ENCODE measurements at regions not wholly inside any gene's neighbourhood (a gene's known extent, or its start where the extent isn't known, plus 50 kb on each side); places are given as distances from the start of the nearest gene placed in this dataset.

GRCh38 chr16:63069047-63069446 is 1032.8 kb upstream of the CDH8 start:
- Mint-ChIP-seq H3K27me3 (no peaks in the 10 kb centered on the region), H3K4me3 (no peak overlapping the region), H3K9me3 (peaks cover 7% of the 10 kb centered on the region), H3K4me1 (no peaks in the 10 kb centered on the region), H3K36me3 (no peaks in the 10 kb centered on the region), H3K27ac (no peak overlapping the region)
- ATAC-seq (ENCODE audit: low read depth) (no peak), DNase-seq (no peak)
- POLR2A ChIA-PET: no interaction called here

GRCh38 chr16:63067141-63067540 is 1030.9 kb upstream of the CDH8 start:
- no peak for ATAC-seq (ENCODE audit: low read depth)
- H3K36me3 Mint-ChIP-seq: no peaks in the 10 kb centered on the region
- no peak overlapping the region for H3K4me3 Mint-ChIP-seq
- H3K27ac Mint-ChIP-seq: no peak overlapping the region
- H3K4me1 Mint-ChIP-seq: no peaks in the 10 kb centered on the region
- DNase-seq: no peak
- peaks cover 6% of the 10 kb centered on the region for H3K9me3 Mint-ChIP-seq
- no peaks in the 10 kb centered on the region for H3K27me3 Mint-ChIP-seq
- POLR2A ChIA-PET: no interaction called here

GRCh38 chr16:63066552-63066951 is 1030.3 kb upstream of the CDH8 start:
- POLR2A ChIA-PET: no interaction called here
- H3K9me3 Mint-ChIP-seq: peaks cover 6% of the 10 kb centered on the region
- no peaks in the 10 kb centered on the region for H3K4me1 Mint-ChIP-seq
- no peaks in the 10 kb centered on the region for H3K36me3 Mint-ChIP-seq
- H3K27me3 Mint-ChIP-seq: no peaks in the 10 kb centered on the region
- no peak for DNase-seq
- H3K27ac Mint-ChIP-seq: no peak overlapping the region
- H3K4me3 Mint-ChIP-seq: no peak overlapping the region
- no peak for ATAC-seq (ENCODE audit: low read depth)

DNA sequence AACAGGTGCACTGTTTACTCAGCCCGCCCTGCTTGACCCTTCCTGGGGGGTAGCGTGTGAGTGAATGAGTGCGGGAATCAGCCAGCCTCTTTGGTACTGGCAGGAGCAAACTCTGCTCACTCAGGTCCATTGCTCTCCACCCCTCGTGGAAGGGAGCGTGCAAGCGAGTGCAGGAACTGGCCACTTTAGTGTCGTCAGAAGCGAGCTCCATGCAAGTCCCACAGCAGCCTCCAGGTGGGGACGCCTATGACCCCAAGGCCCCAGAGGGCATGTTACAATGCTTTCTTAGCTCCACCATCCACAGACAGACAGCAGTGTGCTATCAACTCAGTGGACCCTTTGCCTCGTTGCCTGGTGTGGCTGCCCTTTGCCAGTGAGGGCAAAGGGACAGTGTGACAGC is 1025.1 kb upstream of the CDH8 start:
- ATAC-seq (ENCODE audit: low read depth) (no peak), DNase-seq (no peak)
- peaks cover 4% of the 10 kb centered on the region for H3K9me3 Mint-ChIP-seq
- no peak overlapping the region for H3K4me3 Mint-ChIP-seq
- H3K27me3 Mint-ChIP-seq: no peaks in the 10 kb centered on the region
- no peak overlapping the region for H3K27ac Mint-ChIP-seq
- H3K4me1 Mint-ChIP-seq: no peaks in the 10 kb centered on the region
- H3K36me3 Mint-ChIP-seq: no peaks in the 10 kb centered on the region
- POLR2A ChIA-PET: no interaction called here

GRCh38 chr16:63059676-63060075 is 1023.4 kb upstream of the CDH8 start:
- Mint-ChIP-seq H3K36me3 (no peaks in the 10 kb centered on the region), H3K4me1 (no peaks in the 10 kb centered on the region), H3K27me3 (no peaks in the 10 kb centered on the region), H3K9me3 (peaks cover 4% of the 10 kb centered on the region), H3K4me3 (no peak overlapping the region), H3K27ac (no peak overlapping the region)
- ATAC-seq (ENCODE audit: low read depth): no peak
- POLR2A ChIA-PET: no interaction called here
- DNase-seq: no peak

DNA sequence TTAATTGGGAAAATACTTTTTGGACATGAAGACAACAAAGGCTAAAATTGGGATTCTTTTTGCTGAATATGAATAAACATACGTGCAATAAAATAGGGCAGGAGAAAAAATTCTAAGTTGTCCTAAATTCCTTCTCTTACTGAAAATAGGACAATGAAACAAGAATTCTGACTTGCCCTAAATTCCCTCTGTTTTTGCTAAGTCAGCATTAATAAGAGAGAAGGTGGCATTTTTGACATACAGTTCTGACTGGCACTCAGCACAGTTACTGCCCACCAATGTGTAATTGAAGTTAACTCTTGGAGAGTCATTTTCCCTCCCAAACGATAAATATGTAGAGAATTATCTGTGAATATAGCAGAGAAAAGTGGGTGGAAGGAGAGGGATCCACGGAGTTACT is 1021.1 kb upstream of the CDH8 start:
- POLR2A ChIA-PET: no interaction called here
- DNase-seq: no peak
- no peaks in the 10 kb centered on the region for H3K4me1 Mint-ChIP-seq
- no peaks in the 10 kb centered on the region for H3K27me3 Mint-ChIP-seq
- H3K4me3 Mint-ChIP-seq: no peak overlapping the region
- no peaks in the 10 kb centered on the region for H3K36me3 Mint-ChIP-seq
- H3K27ac Mint-ChIP-seq: no peak overlapping the region
- H3K9me3 Mint-ChIP-seq: peaks cover 6% of the 10 kb centered on the region
- no peak for ATAC-seq (ENCODE audit: low read depth)

- H3K27ac Mint-ChIP-seq: no peak overlapping the region
- H3K27me3 Mint-ChIP-seq: no peaks in the 10 kb centered on the region
- POLR2A ChIA-PET: no interaction called here
- ATAC-seq (ENCODE audit: low read depth): no peak
- DNase-seq: no peak
- H3K4me1 Mint-ChIP-seq: no peaks in the 10 kb centered on the region
- no peak overlapping the region for H3K4me3 Mint-ChIP-seq
- peaks cover 11% of the 10 kb centered on the region for H3K9me3 Mint-ChIP-seq
- H3K36me3 Mint-ChIP-seq: no peaks in the 10 kb centered on the region
Measured at GRCh38 chr16:63050391-63050790, 1014.2 kb upstream of the CDH8 start.

- H3K27me3 Mint-ChIP-seq: no peaks in the 10 kb centered on the region
- H3K4me1 Mint-ChIP-seq: no peaks in the 10 kb centered on the region
- ATAC-seq (ENCODE audit: low read depth) (no peak), DNase-seq (no peak)
- peaks cover 4% of the 10 kb centered on the region for H3K9me3 Mint-ChIP-seq
- no peak overlapping the region for H3K27ac Mint-ChIP-seq
- POLR2A ChIA-PET: no interaction called here
- H3K4me3 Mint-ChIP-seq: no peak overlapping the region
- H3K36me3 Mint-ChIP-seq: no peaks in the 10 kb centered on the region
Measured at GRCh38 chr16:63038397-63039106, 1002.3 kb upstream of the CDH8 start.

GRCh38 chr16:63037761-63038396 is 1001.6 kb upstream of the CDH8 start:
- H3K36me3 Mint-ChIP-seq: no peaks in the 10 kb centered on the region
- H3K4me3 Mint-ChIP-seq: no peak overlapping the region

GRCh38 chr16:63018581-63019223 is 982.5 kb upstream of the CDH8 start:
- Mint-ChIP-seq H3K27ac (no peak overlapping the region), H3K27me3 (no peaks in the 10 kb centered on the region), H3K4me3 (no peak overlapping the region), H3K4me1 (no peaks in the 10 kb centered on the region), H3K9me3 (peaks cover 8% of the 10 kb centered on the region), H3K36me3 (no peaks in the 10 kb centered on the region)
- no peak for ATAC-seq (ENCODE audit: low read depth)
- POLR2A ChIA-PET: no interaction called here
- no peak for DNase-seq

More at GRCh38 chr16:63037761-63038396, 1001.6 kb upstream of the CDH8 start:
- POLR2A ChIA-PET: no interaction called here
- DNase-seq (no peak), ATAC-seq (ENCODE audit: low read depth) (no peak)
- no peaks in the 10 kb centered on the region for H3K4me1 Mint-ChIP-seq
- peaks cover 4% of the 10 kb centered on the region for H3K9me3 Mint-ChIP-seq
- no peak overlapping the region for H3K27ac Mint-ChIP-seq
- H3K27me3 Mint-ChIP-seq: no peaks in the 10 kb centered on the region

DNA sequence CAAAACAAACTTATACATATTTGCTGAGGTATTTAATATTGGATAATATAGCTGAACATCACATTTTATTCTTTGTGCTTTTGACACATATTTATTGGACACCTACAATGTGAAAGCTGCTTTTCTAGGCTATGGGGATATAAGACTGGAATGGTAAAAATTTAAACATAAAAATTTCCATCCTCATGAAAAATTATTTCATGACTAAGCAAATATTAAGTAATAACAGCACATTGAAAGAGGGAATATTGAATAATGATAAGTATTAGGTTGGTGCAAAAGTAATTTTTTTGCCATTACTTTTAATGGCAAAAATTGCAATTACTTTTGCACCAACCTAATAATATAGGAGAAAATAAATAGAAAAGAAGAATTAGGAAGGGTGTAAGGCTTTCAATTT is 972.5 kb upstream of the CDH8 start:
- peaks cover 12% of the 10 kb centered on the region for H3K9me3 Mint-ChIP-seq

GRCh38 chr16:63005356-63005755 is 969.1 kb upstream of the CDH8 start:
- peaks cover 9% of the 10 kb centered on the region for H3K9me3 Mint-ChIP-seq
- H3K27me3 Mint-ChIP-seq: no peaks in the 10 kb centered on the region
- no peak overlapping the region for H3K27ac Mint-ChIP-seq
- no peaks in the 10 kb centered on the region for H3K36me3 Mint-ChIP-seq
- DNase-seq: no peak
- ATAC-seq (ENCODE audit: low read depth): no peak
- H3K4me1 Mint-ChIP-seq: no peaks in the 10 kb centered on the region
- H3K4me3 Mint-ChIP-seq: no peak overlapping the region
- POLR2A ChIA-PET: no interaction called here

More for the DNA sequence above, 972.5 kb upstream of the CDH8 start:
- POLR2A ChIA-PET: no interaction called here
- ATAC-seq (ENCODE audit: low read depth) (no peak), DNase-seq (no peak)
- Mint-ChIP-seq H3K27ac (no peak overlapping the region), H3K36me3 (no peaks in the 10 kb centered on the region), H3K4me1 (no peaks in the 10 kb centered on the region), H3K27me3 (no peaks in the 10 kb centered on the region), H3K4me3 (no peak overlapping the region)

GRCh38 chr16:62989480-62989879 is 953.2 kb upstream of the CDH8 start:
- no peaks in the 10 kb centered on the region for H3K27me3 Mint-ChIP-seq
- POLR2A ChIA-PET: no interaction called here
- DNase-seq (no peak), ATAC-seq (ENCODE audit: low read depth) (no peak)
- peaks cover 6% of the 10 kb centered on the region for H3K9me3 Mint-ChIP-seq
- no peak overlapping the region for H3K27ac Mint-ChIP-seq
- no peak overlapping the region for H3K4me3 Mint-ChIP-seq
- H3K4me1 Mint-ChIP-seq: no peaks in the 10 kb centered on the region
- no peaks in the 10 kb centered on the region for H3K36me3 Mint-ChIP-seq

DNA sequence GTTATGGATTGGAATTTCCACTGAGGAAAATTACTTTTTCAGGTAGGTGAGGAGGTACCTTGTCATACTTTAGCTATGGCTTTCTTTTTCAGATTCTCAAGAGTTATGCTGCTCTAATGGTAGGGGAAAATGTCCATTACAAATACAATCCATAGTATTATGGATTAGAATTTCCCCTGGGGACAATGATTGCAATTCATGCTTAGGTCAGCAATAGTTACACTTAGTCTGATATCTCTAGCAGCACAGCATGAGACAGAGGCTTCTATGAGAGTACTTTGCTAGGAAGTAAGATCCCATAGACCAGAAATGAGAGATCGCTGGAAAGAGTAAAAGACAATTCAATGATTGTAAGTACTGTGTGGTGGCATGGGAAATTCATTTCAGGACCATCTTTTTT is 949.5 kb upstream of the CDH8 start:
- Mint-ChIP-seq H3K27ac (no peak overlapping the region), H3K4me3 (no peak overlapping the region), H3K36me3 (peaks cover 1% of the 10 kb centered on the region), H3K27me3 (no peaks in the 10 kb centered on the region), H3K9me3 (peaks cover 8% of the 10 kb centered on the region), H3K4me1 (no peaks in the 10 kb centered on the region)
- DNase-seq (no peak), ATAC-seq (ENCODE audit: low read depth) (no peak)
- POLR2A ChIA-PET: no interaction called here
